HCT116 (cell line): ENCODE measurements at regions not wholly inside any gene's neighbourhood (a gene's known extent, or its start where the extent isn't known, plus 50 kb on each side); places are given as distances from the start of the nearest gene placed in this dataset.

Experiments
- ATAC-seq: fragments of 200-7000 bp; cut with Tn5 transposase; 2 replicates; pipeline ENCODE4 v1.9.1; 2020; ENCODE audit warnings: mild to moderate bottlenecking, moderate library complexity
- BruUV-seq: library from RNA; stranded (reverse); fragments of 400-500 nt; replicated peaks from 2 replicates; lab custom pipeline; 2021; lab: Mats Ljungman, UMichigan
- CTCF ChIA-PET: fragments of 300-600 bp; sonication (Branson Sonifier 250); formaldehyde crosslinking; loops from one replicate; lab custom pipeline; 2021; ENCODE audit warnings: antibody characterized with exemption; lab: Charles Lee
- POLR2A ChIA-PET: fragments of 300-600, 350-600 bp; sonication (Branson Sonifier 250); formaldehyde crosslinking; loops from one replicate; lab custom pipeline; 2021; ENCODE audit warnings: antibody characterized with exemption; lab: Charles Lee
- RAD21 ChIA-PET, 2 experiments: fragments of 300-600 bp; sonication (Branson Sonifier 250); formaldehyde crosslinking; loops; one replicate each; lab custom pipeline; 2023; ENCODE audit warnings: low total read pairs in 2 of 2; ENCODE audit not compliant: uncharacterized antibody in 2 of 2, unreplicated experiment in 2 of 2, low non-redundant PET in 1 of 2; lab: Charles Lee
- DNase-seq: peaks from one replicate; pipeline ENCODE4 v3.0.0-alpha.2; 2010; ENCODE audit warnings: low read depth, low spot score
- H2AFZ ChIP-seq: fragments of 200-600 bp; shearing (Covaris generic), sonication (generic); 2 replicates; pipeline ENCODE4 v1.6.1; 2017; ENCODE audit warnings: low read depth, mixed run types, mixed read lengths, antibody characterized with exemption, low read length; ENCODE audit not compliant: poor library complexity, severe bottlenecking
- H3K27ac ChIP-seq: 2 replicates; pipeline ENCODE4 v1.5.1; 2012; ENCODE audit warnings: low read depth, low read length
- H3K27me3 ChIP-seq: fragments of 200-600 bp; sonication (generic); 2 replicates; pipeline ENCODE4 v1.6.1; 2016; ENCODE audit warnings: mixed run types, low read length, mixed read lengths; ENCODE audit not compliant: insufficient read depth
- H3K36me3 ChIP-seq, 2 experiments: fragments of 200-500 bp in 1 of 2; fragments of 200-600 bp in 1 of 2; sonication (Bioruptor generic) in 1 of 2; sonication (generic) in 1 of 2; 2 replicates each; pipeline versions ENCODE4 v1.5.1 to v1.6.1; 2014 to 2016; ENCODE audit warnings: low read length in 2 of 2, inconsistent platforms in 1 of 2, mixed read lengths in 1 of 2, mixed run types in 1 of 2; ENCODE audit not compliant: insufficient read depth in 2 of 2, control insufficient read depth in 1 of 2
- H3K4me1 ChIP-seq, 2 experiments: fragments of 200-600 bp in 1 of 2; sonication (generic) in 1 of 2; 2 replicates each; pipeline versions ENCODE4 v1.5.1 to v1.6.1; 2012 to 2017; ENCODE audit warnings: low read length in 2 of 2, inconsistent platforms in 1 of 2, mild to moderate bottlenecking in 1 of 2, mixed read lengths in 1 of 2, mixed run types in 1 of 2, moderate library complexity in 1 of 2; ENCODE audit not compliant: insufficient read depth in 2 of 2, control insufficient read depth in 1 of 2
- H3K4me2 ChIP-seq: fragments of 200-600 bp; sonication (generic); 2 replicates; pipeline ENCODE4 v1.6.1; 2017; ENCODE audit warnings: mixed run types, low read length, mixed read lengths
- H3K4me3 ChIP-seq, 2 experiments: fragments of 200-600 bp in 1 of 2; sonication (generic) in 1 of 2; replicated peaks in 1 of 2; 2 replicates each; pipeline ENCODE4 v1.5.1; 2011 to 2016; ENCODE audit warnings: low read length in 2 of 2, control low read depth in 1 of 2, low read depth in 1 of 2, mild to moderate bottlenecking in 1 of 2, mixed read lengths in 1 of 2, mixed run types in 1 of 2
- H3K79me2 ChIP-seq: fragments of 200-600 bp; sonication (generic); 2 replicates; pipeline ENCODE4 v1.6.1; 2017; ENCODE audit warnings: mild to moderate bottlenecking, mixed run types, low read length, moderate library complexity, mixed read lengths; ENCODE audit not compliant: insufficient read depth
- H3K9ac ChIP-seq: fragments of 200-600 bp; sonication (generic); 2 replicates; pipeline ENCODE4 v1.6.1; 2016; ENCODE audit warnings: low read length, mixed read lengths
- H3K9me2 ChIP-seq: fragments of 200-600 bp; sonication (generic), shearing (Covaris generic); 2 replicates; pipeline ENCODE4 v1.6.1; 2017; ENCODE audit warnings: mixed run types, mild to moderate bottlenecking, moderate library complexity; ENCODE audit not compliant: insufficient read depth
- H3K9me3 ChIP-seq, 2 experiments: fragments of 200-500 bp in 1 of 2; fragments of 200-600 bp in 1 of 2; sonication (Bioruptor generic) in 1 of 2; sonication (generic) in 1 of 2; 2 replicates each; pipeline ENCODE4 v1.6.1; 2014 to 2017; ENCODE audit warnings: low read length in 2 of 2, mixed read lengths in 2 of 2, inconsistent platforms in 1 of 2, low read depth in 1 of 2, mild to moderate bottlenecking in 1 of 2, mixed run types in 1 of 2, moderate library complexity in 1 of 2; ENCODE audit not compliant: control insufficient read depth in 1 of 2, insufficient read depth in 1 of 2
- H4K20me1 ChIP-seq: fragments of 200-600 bp; sonication (generic), shearing (Covaris generic); 2 replicates; pipeline ENCODE4 v1.6.1; 2017; ENCODE audit warnings: mixed run types, mild to moderate bottlenecking, moderate library complexity; ENCODE audit not compliant: insufficient read depth
- CEBPB ChIP-seq: IDR thresholded peaks from 2 replicates; pipeline ENCODE4 v1.6.1; 2012; ENCODE audit warnings: low read depth
- EGR1 ChIP-seq: IDR thresholded peaks from 2 replicates; pipeline ENCODE4 v1.6.1; 2012; ENCODE audit warnings: low read depth
- ELF1 ChIP-seq: IDR thresholded peaks from 2 replicates; pipeline ENCODE4 v1.6.1; 2012; ENCODE audit warnings: low read depth, borderline replicate concordance
- EZH2phosphoT487 ChIP-seq: fragments of 200-600 bp; IDR thresholded peaks from 2 replicates; pipeline ENCODE4 v1.6.1; 2018; ENCODE audit warnings: antibody characterized with exemption, borderline replicate concordance
- FOSL1 ChIP-seq: IDR thresholded peaks from 2 replicates; pipeline ENCODE4 v1.6.1; 2012; ENCODE audit warnings: low read depth
- JUND ChIP-seq: IDR thresholded peaks from 2 replicates; pipeline ENCODE4 v1.6.1; 2012
- POLR2AphosphoS5 ChIP-seq: IDR thresholded peaks from 2 replicates; pipeline ENCODE4 v1.6.1; 2011; ENCODE audit warnings: mild to moderate bottlenecking, low read depth, low read length, moderate library complexity
- SIN3A ChIP-seq: IDR thresholded peaks from 2 replicates; pipeline ENCODE4 v1.6.1; 2012; ENCODE audit warnings: low read depth
- SRF ChIP-seq: IDR thresholded peaks from 2 replicates; pipeline ENCODE4 v1.6.1; 2012; ENCODE audit warnings: low read depth
- TCF7L2 ChIP-seq: IDR thresholded peaks from 2 replicates; pipeline ENCODE4 v1.7.0; 2011; ENCODE audit warnings: borderline replicate concordance, inconsistent platforms; ENCODE audit not compliant: insufficient read depth, insufficient read length; ENCODE audit errors: extremely low read depth
- ZFX ChIP-seq: fragments of 450-650 bp; IDR thresholded peaks from 2 replicates; pipeline ENCODE4 v1.6.1; 2017
- ZNF274 ChIP-seq: fragments of 200-500 bp; sonication (Bioruptor generic); IDR thresholded peaks from 2 replicates; pipeline ENCODE4 v1.6.1; 2014; ENCODE audit warnings: mild to moderate bottlenecking, low read depth, low read length, inconsistent platforms
- intact Hi-C: fragments of 100-400 bp; cut with micrococcal nuclease; formaldehyde crosslinking; loops from 2 replicates; pipeline ENCODE4 v1.10.0; 2022
- TF ChIP-seq, protein P1 (sequence below): IDR thresholded peaks from 2 replicates; pipeline ENCODE4 v1.6.1; 2012; ENCODE audit warnings: low read depth
- TF ChIP-seq, protein P2 (sequence below): IDR thresholded peaks from 2 replicates; pipeline ENCODE4 v1.6.1; 2011; ENCODE audit warnings: mild to moderate bottlenecking, low read length, moderate library complexity; ENCODE audit not compliant: insufficient replicate concordance; ENCODE audit errors: extremely low read depth

- no peaks in the 10 kb centered on the region for H3K36me3 ChIP-seq
- H3K27me3 ChIP-seq = no peaks in the 10 kb centered on the region
- ChIA-PET CTCF (no interaction called here), POLR2A (no interaction called here)
- ATAC-seq = no peak
- H4K20me1 ChIP-seq = no peaks in the 10 kb centered on the region
- TF ChIP-seq EZH2phosphoT487 (no peak), ZFX (no peak), ZNF274 (no peak), ELF1 (no peak), EGR1 (no peak), POLR2AphosphoS5 (no peak), JUND (no peak), SIN3A (no peak), CEBPB (no peak), TCF7L2 (no peak), SRF (no peak), FOSL1 (no peak)
- TF ChIP-seq, protein P1, sequence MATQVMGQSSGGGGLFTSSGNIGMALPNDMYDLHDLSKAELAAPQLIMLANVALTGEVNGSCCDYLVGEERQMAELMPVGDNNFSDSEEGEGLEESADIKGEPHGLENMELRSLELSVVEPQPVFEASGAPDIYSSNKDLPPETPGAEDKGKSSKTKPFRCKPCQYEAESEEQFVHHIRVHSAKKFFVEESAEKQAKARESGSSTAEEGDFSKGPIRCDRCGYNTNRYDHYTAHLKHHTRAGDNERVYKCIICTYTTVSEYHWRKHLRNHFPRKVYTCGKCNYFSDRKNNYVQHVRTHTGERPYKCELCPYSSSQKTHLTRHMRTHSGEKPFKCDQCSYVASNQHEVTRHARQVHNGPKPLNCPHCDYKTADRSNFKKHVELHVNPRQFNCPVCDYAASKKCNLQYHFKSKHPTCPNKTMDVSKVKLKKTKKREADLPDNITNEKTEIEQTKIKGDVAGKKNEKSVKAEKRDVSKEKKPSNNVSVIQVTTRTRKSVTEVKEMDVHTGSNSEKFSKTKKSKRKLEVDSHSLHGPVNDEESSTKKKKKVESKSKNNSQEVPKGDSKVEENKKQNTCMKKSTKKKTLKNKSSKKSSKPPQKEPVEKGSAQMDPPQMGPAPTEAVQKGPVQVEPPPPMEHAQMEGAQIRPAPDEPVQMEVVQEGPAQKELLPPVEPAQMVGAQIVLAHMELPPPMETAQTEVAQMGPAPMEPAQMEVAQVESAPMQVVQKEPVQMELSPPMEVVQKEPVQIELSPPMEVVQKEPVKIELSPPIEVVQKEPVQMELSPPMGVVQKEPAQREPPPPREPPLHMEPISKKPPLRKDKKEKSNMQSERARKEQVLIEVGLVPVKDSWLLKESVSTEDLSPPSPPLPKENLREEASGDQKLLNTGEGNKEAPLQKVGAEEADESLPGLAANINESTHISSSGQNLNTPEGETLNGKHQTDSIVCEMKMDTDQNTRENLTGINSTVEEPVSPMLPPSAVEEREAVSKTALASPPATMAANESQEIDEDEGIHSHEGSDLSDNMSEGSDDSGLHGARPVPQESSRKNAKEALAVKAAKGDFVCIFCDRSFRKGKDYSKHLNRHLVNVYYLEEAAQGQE = no peak
- TF ChIP-seq, protein P2, sequence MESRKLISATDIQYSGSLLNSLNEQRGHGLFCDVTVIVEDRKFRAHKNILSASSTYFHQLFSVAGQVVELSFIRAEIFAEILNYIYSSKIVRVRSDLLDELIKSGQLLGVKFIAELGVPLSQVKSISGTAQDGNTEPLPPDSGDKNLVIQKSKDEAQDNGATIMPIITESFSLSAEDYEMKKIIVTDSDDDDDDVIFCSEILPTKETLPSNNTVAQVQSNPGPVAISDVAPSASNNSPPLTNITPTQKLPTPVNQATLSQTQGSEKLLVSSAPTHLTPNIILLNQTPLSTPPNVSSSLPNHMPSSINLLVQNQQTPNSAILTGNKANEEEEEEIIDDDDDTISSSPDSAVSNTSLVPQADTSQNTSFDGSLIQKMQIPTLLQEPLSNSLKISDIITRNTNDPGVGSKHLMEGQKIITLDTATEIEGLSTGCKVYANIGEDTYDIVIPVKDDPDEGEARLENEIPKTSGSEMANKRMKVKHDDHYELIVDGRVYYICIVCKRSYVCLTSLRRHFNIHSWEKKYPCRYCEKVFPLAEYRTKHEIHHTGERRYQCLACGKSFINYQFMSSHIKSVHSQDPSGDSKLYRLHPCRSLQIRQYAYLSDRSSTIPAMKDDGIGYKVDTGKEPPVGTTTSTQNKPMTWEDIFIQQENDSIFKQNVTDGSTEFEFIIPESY = no peak
- TF ChIP-seq, all 23 proteins: peak for 0
- DNase-seq = no peak
- H3K4me3 ChIP-seq = no peak overlapping the region
- no peaks in the 10 kb centered on the region for H3K4me1 ChIP-seq
- H3K9ac ChIP-seq = no peak overlapping the region
- no peaks in the 10 kb centered on the region for H3K9me2 ChIP-seq
- no peaks in the 10 kb centered on the region for H3K79me2 ChIP-seq
- no peak overlapping the region for H3K4me2 ChIP-seq
- no peak overlapping the region for H3K27ac ChIP-seq
- no peaks in the 10 kb centered on the region for H3K9me3 ChIP-seq
- intact Hi-C loops = no loop called here
- no peak overlapping the region for H2AFZ ChIP-seq
- BruUV-seq = no TSS peak
- RAD21 ChIA-PET = no interaction called here
These were observed 55.0 kb upstream of the FNDC3A start for GRCh38 chr13:48920730-48921129.
